ENCODE measurements at regions not wholly inside any gene's neighbourhood (a gene's known extent, or its start where the extent isn't known, plus 50 kb on each side); places are given as distances from the start of the nearest gene placed in this dataset.

GRCh38 chr2:122166820-122167219 lies 411.4 kb downstream of the TSN start:
- Mint-ChIP-seq H3K36me3 (no peaks in the 10 kb centered on the region), H3K27ac (no peak overlapping the region), H3K4me1 (no peaks in the 10 kb centered on the region), H3K9me3 (ENCODE audit: low read depth) (no peaks in the 10 kb centered on the region), H3K27me3 (no peaks in the 10 kb centered on the region), H3K4me3 (no peak overlapping the region)
- DNase-seq (no peak), ATAC-seq (no peak)
- CTCF ChIA-PET: no interaction called here

DNA sequence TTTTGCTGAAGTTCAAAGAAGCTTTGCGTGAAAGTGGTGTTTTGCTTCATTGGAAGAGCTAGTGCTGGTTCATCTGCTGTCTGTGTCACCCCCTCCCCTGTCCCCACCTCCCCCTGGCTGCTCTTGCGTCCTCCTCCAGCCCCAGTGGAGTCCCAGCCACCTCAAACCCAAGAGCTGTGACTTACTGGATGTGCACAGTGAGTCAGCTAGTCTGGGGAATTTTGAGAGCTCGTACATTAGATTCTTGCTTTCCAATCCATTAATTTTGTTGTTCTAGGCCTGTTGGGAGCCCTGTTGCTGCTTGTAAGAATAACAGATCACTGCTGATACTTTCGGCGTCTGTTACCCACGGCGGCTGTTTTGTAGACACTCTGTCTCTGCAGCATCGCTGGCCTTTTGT lies 412.1 kb downstream of the TSN start:
- DNase-seq (no peak), ATAC-seq (no peak)
- Mint-ChIP-seq H3K9me3 (ENCODE audit: low read depth) (no peaks in the 10 kb centered on the region), H3K4me1 (no peaks in the 10 kb centered on the region), H3K27ac (no peak overlapping the region), H3K4me3 (no peak overlapping the region), H3K36me3 (no peaks in the 10 kb centered on the region), H3K27me3 (no peaks in the 10 kb centered on the region)
- CTCF ChIA-PET: no interaction called here

DNA sequence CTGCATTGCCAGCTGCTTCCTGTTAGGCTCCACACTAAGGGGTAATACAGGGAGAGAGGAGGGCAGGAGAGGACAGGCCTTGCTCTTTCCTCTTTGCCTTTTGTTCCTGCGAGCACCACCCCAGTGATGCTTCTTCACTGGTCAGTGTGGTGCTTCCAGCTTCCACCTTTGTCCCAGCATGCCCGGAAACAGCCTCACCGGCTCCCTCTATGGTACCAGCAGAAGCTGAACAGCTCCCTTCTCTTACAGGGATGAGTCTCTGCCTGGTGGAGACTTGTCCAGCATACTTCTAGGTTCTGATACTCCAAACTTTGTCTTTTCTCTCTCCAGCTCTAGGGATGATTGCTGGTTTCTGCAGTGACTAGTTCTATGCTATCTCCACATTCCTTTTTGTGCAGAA lies 413.3 kb downstream of the TSN start:
- Mint-ChIP-seq H3K27me3 (no peaks in the 10 kb centered on the region), H3K27ac (no peak overlapping the region), H3K36me3 (no peaks in the 10 kb centered on the region), H3K4me1 (no peaks in the 10 kb centered on the region), H3K4me3 (no peak overlapping the region), H3K9me3 (ENCODE audit: low read depth) (no peaks in the 10 kb centered on the region)
- no peak for DNase-seq
- ATAC-seq: no peak
- CTCF ChIA-PET: no interaction called here

- CTCF ChIA-PET: no interaction called here
- no peaks in the 10 kb centered on the region for H3K9me3 Mint-ChIP-seq (ENCODE audit: low read depth)
- no peaks in the 10 kb centered on the region for H3K27me3 Mint-ChIP-seq
- DNase-seq (no peak), ATAC-seq (no peak)
- no peak overlapping the region for H3K27ac Mint-ChIP-seq
- H3K4me3 Mint-ChIP-seq: no peak overlapping the region
- H3K36me3 Mint-ChIP-seq: no peaks in the 10 kb centered on the region
- no peaks in the 10 kb centered on the region for H3K4me1 Mint-ChIP-seq
Measured at GRCh38 chr2:122172812-122173211, 417.4 kb downstream of the TSN start.

DNA sequence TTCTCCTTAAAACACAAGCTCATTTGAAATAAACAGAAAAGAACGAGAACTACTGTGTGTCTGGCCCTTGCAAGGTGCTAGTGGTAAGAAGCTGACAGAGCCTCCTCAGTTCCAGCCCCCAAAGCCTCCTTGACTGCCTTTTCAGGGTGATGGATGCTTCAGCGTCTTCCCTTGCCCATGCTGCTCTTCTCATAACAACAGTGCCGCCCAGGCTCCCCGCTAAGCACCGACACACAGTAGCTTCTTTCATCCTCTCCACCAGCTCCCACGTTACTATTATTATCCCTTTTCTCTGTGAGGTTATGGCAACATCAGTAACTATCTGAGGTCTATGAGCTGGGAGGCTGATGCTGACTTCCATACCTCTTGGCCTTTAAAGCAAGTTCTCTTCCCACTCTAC lies 418.6 kb downstream of the TSN start:
- H3K9me3 Mint-ChIP-seq (ENCODE audit: low read depth): no peaks in the 10 kb centered on the region
- H3K4me3 Mint-ChIP-seq: no peak overlapping the region
- DNase-seq (no peak), ATAC-seq (no peak)
- no peaks in the 10 kb centered on the region for H3K4me1 Mint-ChIP-seq
- H3K27ac Mint-ChIP-seq: no peak overlapping the region
- CTCF ChIA-PET: no interaction called here
- H3K27me3 Mint-ChIP-seq: no peaks in the 10 kb centered on the region
- no peaks in the 10 kb centered on the region for H3K36me3 Mint-ChIP-seq

DNA sequence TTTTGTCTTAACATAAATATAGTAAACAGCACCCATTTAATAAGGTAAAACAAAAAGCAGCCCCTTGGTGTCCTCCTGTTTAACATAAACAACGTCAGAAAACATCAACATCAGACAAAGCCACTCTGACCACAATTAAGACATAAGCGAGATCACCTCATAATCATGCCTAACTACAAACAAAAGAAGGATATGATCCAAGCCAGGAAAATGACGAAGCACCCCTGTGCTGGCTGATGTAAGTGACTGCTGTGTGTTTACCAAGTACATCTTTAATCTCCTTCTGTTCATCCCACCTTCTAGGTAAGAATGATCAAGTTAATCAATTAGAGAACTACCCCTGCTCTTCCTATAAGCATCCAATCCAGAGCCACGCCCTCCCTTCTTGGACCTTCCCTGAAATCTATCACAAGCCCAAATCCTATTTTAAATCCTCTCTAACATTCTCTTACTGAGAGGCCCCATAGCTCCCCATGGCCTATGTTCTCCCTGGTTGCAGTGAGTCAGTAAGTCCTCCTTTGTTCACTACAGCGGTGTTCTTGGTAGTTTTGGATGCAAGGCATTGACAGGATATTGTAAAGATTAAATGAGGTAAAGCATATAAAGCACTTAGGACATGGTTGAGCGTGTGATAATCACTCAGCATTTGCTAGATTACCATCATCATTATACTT lies 424.2 kb downstream of the TSN start:
- Mint-ChIP-seq H3K36me3 (no peaks in the 10 kb centered on the region), H3K4me3 (no peak overlapping the region), H3K9me3 (ENCODE audit: low read depth) (no peaks in the 10 kb centered on the region), H3K27ac (no peak overlapping the region), H3K27me3 (no peaks in the 10 kb centered on the region), H3K4me1 (no peaks in the 10 kb centered on the region)
- DNase-seq (no peak), ATAC-seq (no peak)
- CTCF ChIA-PET: no interaction called here

DNA sequence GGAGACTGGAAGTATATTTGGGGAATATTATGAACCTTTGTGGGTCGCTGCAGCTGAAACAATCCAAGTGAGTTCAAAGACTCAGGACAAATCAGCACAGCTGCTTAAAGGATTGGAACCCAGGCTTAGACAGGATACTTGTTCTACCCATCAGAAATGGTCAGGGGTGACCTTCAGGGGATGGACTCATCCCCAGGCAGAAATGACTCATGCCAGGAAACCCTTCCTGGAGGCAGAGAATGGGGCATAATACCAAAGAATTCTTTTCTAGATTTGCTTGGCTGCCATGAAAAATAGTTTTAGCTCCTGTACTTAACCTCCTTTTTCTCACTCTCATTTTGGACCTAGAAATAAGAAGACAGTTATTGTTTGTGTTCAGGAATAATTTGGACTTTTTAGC lies 425.5 kb downstream of the TSN start:
- Mint-ChIP-seq H3K4me1 (no peaks in the 10 kb centered on the region), H3K4me3 (no peak overlapping the region), H3K36me3 (no peaks in the 10 kb centered on the region), H3K9me3 (ENCODE audit: low read depth) (no peaks in the 10 kb centered on the region), H3K27ac (no peak overlapping the region), H3K27me3 (no peaks in the 10 kb centered on the region)
- CTCF ChIA-PET: no interaction called here
- no peak for ATAC-seq
- DNase-seq: no peak

- CTCF ChIA-PET: no interaction called here
- no peak overlapping the region for H3K27ac Mint-ChIP-seq
- H3K36me3 Mint-ChIP-seq: no peaks in the 10 kb centered on the region
- H3K4me1 Mint-ChIP-seq: no peaks in the 10 kb centered on the region
- H3K4me3 Mint-ChIP-seq: no peak overlapping the region
- H3K27me3 Mint-ChIP-seq: no peaks in the 10 kb centered on the region
- ATAC-seq (no peak), DNase-seq (no peak)
- no peaks in the 10 kb centered on the region for H3K9me3 Mint-ChIP-seq (ENCODE audit: low read depth)
Measured at GRCh38 chr2:122182616-122183355, 427.3 kb downstream of the TSN start.

- no peak for DNase-seq
- H3K27me3 Mint-ChIP-seq: no peaks in the 10 kb centered on the region
- no peak overlapping the region for H3K27ac Mint-ChIP-seq
- H3K4me1 Mint-ChIP-seq: no peaks in the 10 kb centered on the region
- no peaks in the 10 kb centered on the region for H3K36me3 Mint-ChIP-seq
- ATAC-seq: no peak
- H3K4me3 Mint-ChIP-seq: no peak overlapping the region
- CTCF ChIA-PET: no interaction called here
- H3K9me3 Mint-ChIP-seq (ENCODE audit: low read depth): no peaks in the 10 kb centered on the region
Measured at GRCh38 chr2:122183890-122184289, 428.4 kb downstream of the TSN start.

GRCh38 chr2:122186761-122187222 lies 431.3 kb downstream of the TSN start:
- DNase-seq (no peak), ATAC-seq (no peak)
- CTCF ChIA-PET: no interaction called here

GRCh38 chr2:122191331-122191730 lies 435.9 kb downstream of the TSN start:
- Mint-ChIP-seq H3K4me1 (no peaks in the 10 kb centered on the region), H3K27me3 (no peaks in the 10 kb centered on the region), H3K36me3 (no peaks in the 10 kb centered on the region), H3K4me3 (no peak overlapping the region), H3K9me3 (ENCODE audit: low read depth) (no peaks in the 10 kb centered on the region), H3K27ac (no peak overlapping the region)
- DNase-seq: no peak
- CTCF ChIA-PET: no interaction called here
- ATAC-seq: no peak

More at GRCh38 chr2:122186761-122187222, 431.3 kb downstream of the TSN start:
- no peaks in the 10 kb centered on the region for H3K27me3 Mint-ChIP-seq
- no peak overlapping the region for H3K4me3 Mint-ChIP-seq
- no peaks in the 10 kb centered on the region for H3K4me1 Mint-ChIP-seq
- no peaks in the 10 kb centered on the region for H3K9me3 Mint-ChIP-seq (ENCODE audit: low read depth)
- H3K27ac Mint-ChIP-seq: no peak overlapping the region
- no peaks in the 10 kb centered on the region for H3K36me3 Mint-ChIP-seq

DNA sequence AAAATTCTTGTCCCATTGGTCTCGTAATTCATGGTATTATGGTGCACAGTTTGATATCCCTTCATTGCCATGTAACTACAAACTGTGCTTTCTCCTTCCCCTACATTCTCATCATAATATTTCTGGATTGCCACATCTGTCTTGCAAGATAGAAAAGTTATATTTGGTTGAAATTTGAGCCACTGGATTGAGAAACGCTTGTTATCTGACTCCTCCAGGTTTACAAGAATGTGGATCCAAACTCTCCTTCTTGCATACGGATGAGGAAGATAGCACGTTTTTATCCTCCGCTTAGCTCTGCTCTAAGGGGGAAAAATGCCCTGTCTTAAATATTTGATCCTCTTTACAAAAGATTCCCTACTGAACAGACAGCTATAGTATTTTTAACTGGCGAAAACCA lies 438.2 kb downstream of the TSN start:
- ATAC-seq (no peak), DNase-seq (no peak)
- Mint-ChIP-seq H3K36me3 (no peaks in the 10 kb centered on the region), H3K9me3 (ENCODE audit: low read depth) (no peaks in the 10 kb centered on the region), H3K4me1 (no peaks in the 10 kb centered on the region), H3K27ac (no peak overlapping the region), H3K27me3 (no peaks in the 10 kb centered on the region), H3K4me3 (no peak overlapping the region)
- CTCF ChIA-PET: no interaction called here

GRCh38 chr2:122194546-122194945 lies 439.1 kb downstream of the TSN start:
- CTCF ChIA-PET: no interaction called here
- DNase-seq (no peak), ATAC-seq (no peak)
- H3K4me1 Mint-ChIP-seq: no peaks in the 10 kb centered on the region
- H3K27me3 Mint-ChIP-seq: no peaks in the 10 kb centered on the region
- H3K9me3 Mint-ChIP-seq (ENCODE audit: low read depth): no peaks in the 10 kb centered on the region
- H3K27ac Mint-ChIP-seq: no peak overlapping the region
- H3K4me3 Mint-ChIP-seq: no peak overlapping the region
- H3K36me3 Mint-ChIP-seq: no peaks in the 10 kb centered on the region

DNA sequence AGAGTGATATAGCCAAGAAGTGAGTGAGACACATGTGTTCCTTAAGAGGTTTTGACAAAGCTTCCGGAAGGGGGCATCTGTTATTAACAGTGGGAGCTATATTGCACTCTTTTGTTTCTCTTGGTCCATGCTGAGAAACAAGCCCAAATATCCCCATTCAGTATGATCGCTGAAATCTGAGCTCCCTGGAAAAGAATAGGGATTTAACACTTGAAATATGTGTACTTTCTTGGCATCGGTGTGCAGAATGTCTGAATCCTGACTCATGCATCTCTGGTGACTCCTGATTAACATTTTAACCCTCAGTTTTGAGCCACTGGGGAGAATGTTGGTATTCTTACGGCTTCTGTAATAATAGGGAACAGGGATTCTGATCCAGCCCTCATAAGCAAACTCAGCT lies 448.1 kb downstream of the TSN start:
- CTCF ChIA-PET: no interaction called here
- Mint-ChIP-seq H3K4me3 (no peak overlapping the region), H3K27ac (no peak overlapping the region), H3K9me3 (ENCODE audit: low read depth) (no peaks in the 10 kb centered on the region), H3K36me3 (no peaks in the 10 kb centered on the region), H3K27me3 (no peaks in the 10 kb centered on the region), H3K4me1 (no peaks in the 10 kb centered on the region)
- DNase-seq: no peak
- no peak for ATAC-seq
